HG03175 (cell line): ENCODE measurements at regions not wholly inside any gene's neighbourhood (a gene's known extent, or its start where the extent isn't known, plus 50 kb on each side); places are given as distances from the start of the nearest gene placed in this dataset.

Source experiments
- ATAC-seq: cut with Tn5 transposase; IDR thresholded peaks from one replicate; pipeline ENCODE4 v1.9.1; 2021; ENCODE audit warnings: mild to moderate bottlenecking, moderate library complexity; ENCODE audit not compliant: unreplicated experiment

- ATAC-seq: no peak
These were observed 349.5 kb upstream of the CPXCR1 start for GRCh38 chrX:88397551-88397950.

- ATAC-seq: no peak
These were observed 331.0 kb upstream of the CPXCR1 start for GRCh38 chrX:88416002-88416401.

GRCh38 chrX:88416965-88417364 lies 330.1 kb upstream of the CPXCR1 start:
- no peak for ATAC-seq

DNA sequence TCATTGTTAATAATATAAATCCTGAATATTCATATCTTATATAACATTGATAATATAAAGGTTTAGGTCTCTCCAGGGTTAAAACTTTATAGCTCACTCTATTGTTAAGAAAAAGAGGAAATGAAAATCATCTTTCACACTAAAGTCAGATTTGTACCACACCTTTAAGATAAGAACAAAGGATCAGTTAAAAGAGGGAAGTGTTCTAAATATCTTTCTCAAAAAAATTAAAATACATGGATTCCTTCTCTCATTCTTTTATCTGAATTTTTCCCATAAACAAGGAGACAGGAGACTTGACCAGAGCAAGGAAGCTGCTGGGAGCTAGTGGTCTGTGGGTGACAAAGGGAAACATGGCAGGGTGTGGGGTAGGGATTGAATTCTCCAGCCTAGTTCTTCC lies 323.0 kb upstream of the CPXCR1 start:
- ATAC-seq: no peak

DNA sequence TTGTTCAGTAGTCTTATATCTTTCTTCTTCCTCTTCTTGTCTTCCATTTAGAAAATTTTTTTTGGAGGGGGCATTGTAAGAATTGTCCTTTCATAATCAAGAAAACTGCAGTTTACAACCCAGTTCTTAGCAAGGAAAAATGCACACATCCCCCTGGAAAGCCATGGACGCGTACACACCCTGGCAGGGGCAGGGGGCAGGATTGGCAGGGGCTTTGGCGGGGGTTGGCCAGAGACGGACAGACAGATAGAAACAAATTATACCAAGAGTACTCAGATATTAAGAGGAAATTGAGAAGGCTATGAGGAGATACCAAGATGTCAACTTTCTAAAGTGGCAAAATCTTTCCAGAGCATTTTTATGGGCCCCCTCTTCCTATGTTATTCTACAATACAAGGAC lies 322.5 kb upstream of the CPXCR1 start:
- ATAC-seq: no peak

- ATAC-seq: no peak
These were observed 321.3 kb upstream of the CPXCR1 start for GRCh38 chrX:88425739-88426138.

GRCh38 chrX:88437563-88437962 lies 309.5 kb upstream of the CPXCR1 start:
- no peak for ATAC-seq

GRCh38 chrX:88438209-88438608 lies 308.8 kb upstream of the CPXCR1 start:
- no peak for ATAC-seq

DNA sequence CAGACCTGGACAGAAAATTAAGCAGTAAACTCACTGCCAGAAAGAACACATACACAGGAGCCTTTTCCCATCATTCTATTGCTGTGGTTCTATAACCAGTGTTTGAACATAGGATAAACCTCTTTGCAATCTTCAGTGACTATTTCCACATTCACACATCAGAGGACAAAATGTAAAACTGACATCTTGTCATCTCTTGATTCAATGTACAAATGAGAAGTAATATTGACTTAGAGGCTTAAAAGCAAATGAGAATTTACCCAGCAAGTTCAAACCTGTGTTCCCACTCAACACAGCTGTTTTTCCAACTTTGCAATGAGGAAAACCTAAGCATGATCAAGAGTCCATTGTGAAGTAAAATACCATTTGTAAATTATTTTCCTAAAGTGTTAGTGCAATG lies 307.1 kb upstream of the CPXCR1 start:
- ATAC-seq: no peak
